NT2/D1 (cell line): ENCODE measurements at regions not wholly inside any gene's neighbourhood (a gene's known extent, or its start where the extent isn't known, plus 50 kb on each side); places are given as distances from the start of the nearest gene placed in this dataset.
A peak's percentile ranks its signal among the peaks of the same experiment; 100 is the strongest.

ENCODE experiments used
- DNase-seq: peaks from one replicate; pipeline ENCODE4 v3.0.0-alpha.2; 2011; ENCODE audit warnings: low read depth, low spot score
- H3K27me3 ChIP-seq: 2 replicates; pipeline ENCODE4 v1.6.0; 2011; ENCODE audit warnings: mild to moderate bottlenecking; ENCODE audit not compliant: insufficient read length, insufficient read depth
- H3K36me3 ChIP-seq: 2 replicates; pipeline ENCODE4 v1.6.1; 2011; ENCODE audit warnings: mild to moderate bottlenecking, low read length, mixed read lengths; ENCODE audit not compliant: insufficient read depth, insufficient read length
- H3K4me1 ChIP-seq: 2 replicates; pipeline ENCODE4 v1.5.1; 2011; ENCODE audit not compliant: insufficient read depth, insufficient read length
- H3K4me3 ChIP-seq: 2 replicates; pipeline ENCODE4 v1.5.1; 2011; ENCODE audit warnings: low read depth; ENCODE audit not compliant: insufficient read length
- H3K9ac ChIP-seq: 2 replicates; pipeline ENCODE4 v1.6.0; 2011; ENCODE audit warnings: low read depth; ENCODE audit not compliant: insufficient read length
- H3K9me3 ChIP-seq: 2 replicates; pipeline ENCODE4 v1.5.1; 2011; ENCODE audit warnings: mild to moderate bottlenecking, low read length; ENCODE audit not compliant: insufficient read depth
- SUZ12 ChIP-seq: IDR thresholded peaks from 2 replicates; pipeline ENCODE4 v1.6.1; 2011; ENCODE audit not compliant: insufficient read length, insufficient read depth; ENCODE audit errors: extremely low read depth
- YY1 ChIP-seq: IDR thresholded peaks from 2 replicates; pipeline ENCODE4 v1.6.1; 2011; ENCODE audit not compliant: insufficient read length, insufficient read depth
- ZNF274 ChIP-seq: IDR thresholded peaks from 2 replicates; pipeline ENCODE4 v1.6.1; 2011; ENCODE audit warnings: mild to moderate bottlenecking, low read depth, low read length

GRCh38 chr6:4503700-4504099 is 272.5 kb upstream of the CDYL start:
- Histone ChIP-seq H3K9me3 (peaks cover 12% of the 10 kb centered on the region; the same call in 1 of the 2 replicates), H3K36me3 (no peaks in the 10 kb centered on the region), H3K27me3 (no peaks in the 10 kb centered on the region), H3K4me1 (peaks cover 5% of the 10 kb centered on the region), H3K4me3 (no peak overlapping the region), H3K9ac (no peak overlapping the region)
- DNase-seq: peak; percentile 83
- TF ChIP-seq SUZ12 (no peak), YY1 (no peak), ZNF274 (no peak)

DNA sequence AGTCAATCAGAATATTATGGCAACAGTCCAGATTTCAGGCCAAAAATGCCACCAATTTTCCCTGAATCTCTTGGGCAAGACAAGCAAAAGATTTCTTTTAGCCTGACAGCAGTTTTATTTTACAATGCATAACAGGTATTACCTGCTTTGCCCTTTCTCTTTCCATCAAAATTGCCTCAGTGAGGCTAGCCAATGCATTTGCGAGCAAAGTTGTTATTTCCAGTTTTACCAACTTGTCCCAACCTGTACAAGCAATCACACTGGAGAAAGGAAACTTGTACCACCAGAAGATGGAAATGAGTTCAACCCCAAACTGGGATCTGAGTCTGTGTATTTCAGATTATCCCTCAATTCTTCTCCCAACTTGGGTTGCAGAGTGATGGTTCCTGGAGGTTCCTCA is 279.9 kb upstream of the CDYL start:
- DNase-seq: no peak
- TF ChIP-seq SUZ12: no peak

DNA sequence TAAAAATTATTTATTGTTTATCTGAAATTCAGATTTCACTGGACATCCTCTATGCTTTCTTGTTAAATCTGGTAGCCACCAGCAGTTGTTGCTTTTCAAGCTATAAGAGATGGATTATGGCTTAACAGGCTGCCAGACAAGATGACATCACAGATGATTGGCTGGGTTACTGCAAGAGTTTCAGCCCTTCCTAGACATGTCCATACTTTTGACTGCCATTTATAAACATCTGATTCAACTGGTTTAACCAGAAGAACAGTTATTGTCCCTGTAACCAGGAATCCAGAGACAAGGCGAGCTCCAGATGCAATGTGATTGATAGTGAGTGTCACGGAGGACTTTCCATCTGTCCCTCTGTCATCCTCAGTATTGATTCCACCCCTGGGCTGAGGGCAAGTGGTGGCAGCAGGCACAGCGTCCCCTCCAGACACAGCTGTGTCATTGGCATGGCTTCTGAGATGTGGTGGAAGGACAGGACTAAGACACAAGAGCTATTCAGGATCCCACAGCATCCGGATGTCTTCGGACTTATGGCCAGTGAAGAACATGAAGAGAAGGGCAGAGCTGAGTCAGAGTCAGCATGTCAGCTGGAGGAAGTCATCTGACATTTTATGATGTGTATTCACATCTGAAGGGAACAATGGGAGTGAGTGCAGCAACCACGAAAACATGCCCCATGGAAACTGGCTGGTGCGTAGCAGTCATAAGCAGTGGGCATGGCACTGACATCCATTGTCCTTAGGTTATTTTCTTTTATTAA is 284.5 kb upstream of the CDYL start:
- Histone ChIP-seq H3K9ac (no peak overlapping the region), H3K27me3 (no peaks in the 10 kb centered on the region), H3K4me3 (no peak overlapping the region), H3K36me3 (no peaks in the 10 kb centered on the region), H3K9me3 (peaks cover 34% of the 10 kb centered on the region), H3K4me1 (peaks cover 2% of the 10 kb centered on the region)
- TF ChIP-seq SUZ12 (no peak), YY1 (no peak), ZNF274 (no peak)
- no peak for DNase-seq

More for the DNA sequence above, 279.9 kb upstream of the CDYL start:
- peaks cover 5% of the 10 kb centered on the region; the same call in 1 of the 2 replicates for H3K9me3 ChIP-seq
- H3K9ac ChIP-seq: no peak overlapping the region
- no peaks in the 10 kb centered on the region for H3K27me3 ChIP-seq
- H3K4me1 ChIP-seq: no peaks in the 10 kb centered on the region
- no peaks in the 10 kb centered on the region for H3K36me3 ChIP-seq
- no peak overlapping the region for H3K4me3 ChIP-seq

DNA sequence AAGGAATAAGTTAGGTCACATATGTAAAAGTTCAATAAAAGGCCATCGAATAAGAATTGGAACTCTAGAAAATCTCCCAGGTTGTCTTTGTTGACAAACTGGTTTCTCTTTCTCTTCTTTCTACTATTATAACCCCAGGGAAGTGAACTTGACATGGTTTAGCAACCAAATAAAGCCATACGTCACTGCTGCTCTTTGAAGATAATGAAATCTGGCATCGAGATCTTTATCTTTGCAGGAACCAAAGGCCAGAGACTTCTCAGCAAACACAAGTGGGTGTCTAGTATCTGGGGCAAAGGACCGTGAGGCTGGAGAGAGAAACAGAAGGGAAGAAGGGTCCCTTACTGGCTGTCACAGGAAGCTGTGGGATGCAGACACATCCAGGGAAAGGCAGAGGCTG is 286.7 kb upstream of the CDYL start:
- Histone ChIP-seq H3K27me3 (no peaks in the 10 kb centered on the region), H3K4me1 (peaks cover 2% of the 10 kb centered on the region), H3K4me3 (no peak overlapping the region), H3K36me3 (no peaks in the 10 kb centered on the region), H3K9ac (no peak overlapping the region), H3K9me3 (peaks cover 44% of the 10 kb centered on the region)
- TF ChIP-seq SUZ12 (no peak), YY1 (no peak), ZNF274 (no peak)
- DNase-seq: no peak

GRCh38 chr6:4488389-4488788 is 287.8 kb upstream of the CDYL start:
- H3K4me3 ChIP-seq: no peak overlapping the region
- H3K9me3 ChIP-seq: peaks cover 44% of the 10 kb centered on the region
- H3K9ac ChIP-seq: no peak overlapping the region
- no peak for TF ChIP-seq YY1
- TF ChIP-seq ZNF274: no peak
- no peak for DNase-seq
- no peaks in the 10 kb centered on the region for H3K27me3 ChIP-seq
- peaks cover 2% of the 10 kb centered on the region for H3K4me1 ChIP-seq
- H3K36me3 ChIP-seq: no peaks in the 10 kb centered on the region

- no peak for DNase-seq
- H3K27me3 ChIP-seq: no peaks in the 10 kb centered on the region
- TF ChIP-seq SUZ12: no peak
- no peak for TF ChIP-seq ZNF274
- no peak for TF ChIP-seq YY1
- peaks cover 2% of the 10 kb centered on the region for H3K4me1 ChIP-seq
- H3K9ac ChIP-seq: no peak overlapping the region
- H3K36me3 ChIP-seq: no peaks in the 10 kb centered on the region
- H3K9me3 ChIP-seq: peaks cover 44% of the 10 kb centered on the region
- no peak overlapping the region for H3K4me3 ChIP-seq
These were observed 288.7 kb upstream of the CDYL start for GRCh38 chr6:4487538-4487937.

GRCh38 chr6:4486568-4487315 is 289.5 kb upstream of the CDYL start:
- TF ChIP-seq YY1 (no peak), SUZ12 (no peak), ZNF274 (no peak)
- no peak overlapping the region for H3K4me3 ChIP-seq
- H3K4me1 ChIP-seq: peaks cover 2% of the 10 kb centered on the region
- no peak overlapping the region for H3K9ac ChIP-seq
- H3K36me3 ChIP-seq: no peaks in the 10 kb centered on the region
- no peaks in the 10 kb centered on the region for H3K27me3 ChIP-seq
- DNase-seq: peak; percentile 25
- peaks cover 43% of the 10 kb centered on the region for H3K9me3 ChIP-seq
